Globus pallidus (tissue), 1 donor: ENCODE measurements at regions not wholly inside any gene's neighbourhood (a gene's known extent, or its start where the extent isn't known, plus 50 kb on each side); places are given as distances from the start of the nearest gene placed in this dataset.

Experiments
- DNase-seq: peaks from one replicate; pipeline ENCODE4 v3.0.0-alpha.2; 2015; ENCODE audit warnings: low spot score

DNA sequence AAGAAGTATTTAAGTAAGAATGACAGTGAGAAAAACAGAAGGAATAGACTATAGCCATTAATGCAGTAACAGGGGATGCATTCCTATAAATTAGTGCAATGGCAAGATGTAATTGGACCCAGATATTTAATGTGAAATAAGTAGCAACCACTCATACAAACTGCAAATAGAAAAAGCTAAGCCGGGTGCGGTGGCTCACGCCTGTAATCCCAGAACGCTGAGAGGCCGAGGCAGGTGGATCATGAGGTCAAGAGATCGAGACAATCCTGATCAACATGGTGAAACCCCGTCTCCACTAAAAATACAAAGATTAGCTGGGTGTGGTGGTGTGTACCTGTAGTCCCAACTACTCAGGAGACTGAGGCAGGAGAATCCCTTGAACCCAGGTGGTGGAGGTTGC lies 845.8 kb downstream of the PDHA2 start:
- no peak for DNase-seq

GRCh38 chr4:96691521-96691920 lies 851.6 kb downstream of the PDHA2 start:
- DNase-seq: no peak

- DNase-seq: no peak
These were observed 858.9 kb downstream of the PDHA2 start for GRCh38 chr4:96698831-96699230.

DNA sequence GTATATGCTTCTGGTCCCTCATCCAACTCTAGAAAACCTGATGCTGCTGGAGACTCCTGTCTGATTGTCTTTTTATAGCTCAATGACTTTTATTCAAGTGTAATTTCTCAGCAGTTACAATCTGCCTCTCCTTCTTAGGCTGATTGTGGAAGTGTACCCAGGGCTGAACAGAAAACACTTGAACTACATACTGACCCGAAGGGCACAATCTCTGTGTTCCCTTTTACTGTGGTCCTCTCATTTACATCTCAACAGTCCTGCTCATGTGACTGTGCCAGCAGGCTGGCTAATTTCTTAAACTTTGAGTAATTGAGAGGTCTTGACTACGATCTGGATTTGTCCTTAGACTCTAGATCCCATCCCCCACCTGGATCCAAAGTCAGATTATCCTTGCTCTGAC lies 863.4 kb downstream of the PDHA2 start:
- DNase-seq: no peak

GRCh38 chr4:96708766-96709165 lies 868.9 kb downstream of the PDHA2 start:
- no peak for DNase-seq

DNA sequence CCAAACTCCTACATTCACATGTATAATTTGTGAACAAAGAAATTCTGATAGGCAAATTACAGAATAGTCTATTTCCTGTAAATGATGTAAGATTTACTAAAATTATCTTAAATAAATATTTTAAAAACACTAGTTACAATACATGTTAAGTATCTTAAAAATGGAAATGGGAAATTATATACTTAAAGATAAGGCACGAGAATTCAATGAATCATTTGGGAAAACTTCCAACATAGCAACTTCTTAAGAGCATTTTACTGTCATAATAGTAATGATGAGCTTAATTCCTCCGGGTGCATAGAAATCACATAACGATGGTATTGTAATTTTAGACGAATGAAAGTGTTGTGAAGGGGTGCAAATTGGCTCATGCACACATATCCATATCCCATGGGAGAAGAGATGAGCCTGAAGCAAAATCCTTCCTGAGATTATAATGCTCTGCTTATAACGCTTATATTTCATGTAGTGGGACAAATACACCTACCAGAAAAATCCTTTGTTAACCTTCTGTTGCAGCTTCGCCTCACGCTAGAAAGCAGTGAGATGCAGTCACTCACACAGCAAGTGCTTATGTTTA lies 873.5 kb downstream of the PDHA2 start:
- no peak for DNase-seq

GRCh38 chr4:96729641-96730040 lies 889.7 kb downstream of the PDHA2 start:
- DNase-seq: no peak

DNA sequence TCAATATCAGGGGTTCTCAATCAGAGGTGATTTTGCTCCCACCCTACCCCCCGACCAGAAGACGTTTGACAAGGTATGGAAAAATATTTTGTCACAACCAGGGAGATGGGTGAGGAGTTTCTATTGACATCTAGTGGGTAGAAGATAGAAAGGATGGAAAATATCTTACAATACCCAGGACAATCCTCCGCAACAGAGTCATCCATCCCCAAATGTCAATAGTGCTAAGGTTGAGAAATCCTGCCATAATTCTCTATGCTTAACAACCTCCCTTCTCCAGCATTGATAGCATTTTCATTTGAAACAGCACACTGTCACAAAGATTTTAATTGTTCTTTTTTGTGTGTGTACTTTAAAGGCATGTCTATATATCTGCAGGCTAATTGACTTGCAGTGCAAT lies 890.5 kb downstream of the PDHA2 start:
- no peak for DNase-seq

DNA sequence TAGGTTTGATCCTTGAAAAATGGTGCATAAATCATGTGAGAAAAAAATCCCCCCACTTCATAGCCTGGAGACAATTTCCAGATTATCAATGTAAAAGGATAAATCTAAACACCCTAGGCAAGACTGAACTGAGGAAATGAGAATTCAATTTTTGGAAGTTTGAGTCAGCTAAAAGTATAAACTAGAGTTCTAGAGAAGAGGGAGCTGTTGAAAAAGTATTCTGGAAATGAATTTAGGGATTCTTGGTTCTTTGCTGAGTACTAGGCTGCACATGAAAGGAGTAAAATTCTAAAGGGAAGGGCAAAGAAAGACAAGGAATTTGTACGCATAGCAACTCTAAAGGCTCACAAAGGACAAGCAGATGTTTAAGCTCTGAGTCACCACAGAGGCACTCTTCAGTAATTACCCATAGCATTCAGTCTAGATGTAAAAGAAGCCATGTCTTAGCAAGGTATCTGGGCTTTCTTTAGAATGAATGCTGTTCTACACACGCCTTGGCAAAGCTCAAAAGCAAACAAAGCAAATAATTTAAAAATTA lies 896.5 kb downstream of the PDHA2 start:
- DNase-seq: no peak

- no peak for DNase-seq
These were observed 899.2 kb downstream of the PDHA2 start for GRCh38 chr4:96739101-96739500.

GRCh38 chr4:96742332-96743014 lies 902.6 kb downstream of the PDHA2 start:
- DNase-seq: no peak

GRCh38 chr4:96744676-96745075 lies 904.8 kb downstream of the PDHA2 start:
- DNase-seq: no peak

DNA sequence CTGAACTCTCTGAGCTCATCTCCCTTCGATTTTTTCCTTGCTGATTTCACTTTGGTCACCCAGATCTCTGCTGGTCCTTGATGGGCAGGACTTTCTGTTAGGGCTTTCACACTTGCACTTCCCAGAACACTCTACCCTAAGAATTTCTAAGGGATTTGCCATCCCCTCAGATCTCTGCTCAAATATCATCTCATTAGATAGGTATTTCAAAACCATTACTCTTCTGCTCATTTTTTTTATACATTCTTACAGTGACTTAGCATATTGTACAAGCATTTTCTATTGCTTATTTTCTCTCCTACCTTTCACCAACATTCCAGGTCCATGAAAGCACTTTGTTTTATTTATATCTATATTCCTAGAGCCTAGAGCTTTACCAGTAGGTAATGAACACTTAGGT lies 913.3 kb downstream of the PDHA2 start:
- no peak for DNase-seq

DNA sequence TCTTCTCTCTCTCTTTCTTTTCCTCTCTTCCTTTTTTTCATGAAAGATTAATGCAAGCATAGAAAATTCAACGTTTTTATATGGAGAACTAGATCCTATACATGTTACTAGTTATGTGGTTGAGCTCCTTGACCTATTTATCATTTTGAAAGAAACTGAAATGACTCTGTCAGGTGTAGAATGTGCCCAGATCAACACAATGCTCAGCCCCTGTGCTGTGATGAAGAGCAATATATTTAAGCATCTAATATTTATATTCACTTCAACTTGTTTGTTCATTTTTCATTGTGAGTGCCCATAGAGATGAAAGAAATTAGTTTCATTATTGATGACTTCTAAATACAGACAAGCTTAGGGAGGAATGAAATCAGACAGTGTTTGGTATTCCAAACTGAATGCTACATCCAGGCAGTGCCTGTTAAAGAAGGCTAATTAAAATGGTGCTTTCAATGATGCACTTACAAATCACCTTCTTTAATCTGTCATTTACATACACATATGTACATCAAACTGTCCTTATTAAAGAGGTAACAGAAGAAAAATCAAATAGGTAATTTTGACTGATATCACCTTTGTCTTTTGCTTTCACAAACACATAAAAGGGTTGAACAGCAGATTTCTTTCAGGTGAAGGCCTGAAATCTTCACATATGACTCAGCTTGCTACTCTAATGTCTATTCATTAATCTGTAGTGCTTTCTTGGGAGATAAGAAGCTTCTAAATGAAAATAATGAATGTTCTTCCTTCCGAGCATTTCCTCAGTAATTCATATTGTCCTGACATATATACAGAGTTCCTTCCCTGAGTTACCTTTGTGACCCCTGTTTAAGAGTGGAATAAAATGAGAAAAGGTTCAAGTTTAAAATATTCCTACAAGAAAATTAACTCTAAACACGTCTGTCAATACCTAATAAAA lies 915.9 kb downstream of the PDHA2 start:
- DNase-seq: no peak

GRCh38 chr4:96756584-96756983 lies 916.7 kb downstream of the PDHA2 start:
- DNase-seq: no peak

DNA sequence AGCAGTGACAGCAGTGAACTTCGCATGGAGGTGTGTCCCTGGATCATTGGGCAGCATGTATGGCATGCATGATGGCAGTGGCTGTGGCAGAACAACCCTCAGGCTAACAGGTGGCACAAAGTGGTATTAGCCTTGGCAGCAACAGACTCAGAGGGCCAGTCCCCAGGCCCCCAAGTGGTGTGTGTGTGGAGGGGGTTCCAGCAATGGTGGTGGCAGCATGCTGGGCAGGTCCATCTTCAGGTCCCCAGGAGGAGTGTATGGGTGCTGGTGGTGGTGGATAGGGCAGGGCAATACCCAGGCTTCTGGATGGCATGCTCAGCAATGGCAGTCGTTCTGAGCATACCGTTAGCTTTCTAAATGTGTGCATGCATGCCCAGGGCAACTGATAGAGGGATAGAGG lies 923.7 kb downstream of the PDHA2 start:
- no peak for DNase-seq

DNA sequence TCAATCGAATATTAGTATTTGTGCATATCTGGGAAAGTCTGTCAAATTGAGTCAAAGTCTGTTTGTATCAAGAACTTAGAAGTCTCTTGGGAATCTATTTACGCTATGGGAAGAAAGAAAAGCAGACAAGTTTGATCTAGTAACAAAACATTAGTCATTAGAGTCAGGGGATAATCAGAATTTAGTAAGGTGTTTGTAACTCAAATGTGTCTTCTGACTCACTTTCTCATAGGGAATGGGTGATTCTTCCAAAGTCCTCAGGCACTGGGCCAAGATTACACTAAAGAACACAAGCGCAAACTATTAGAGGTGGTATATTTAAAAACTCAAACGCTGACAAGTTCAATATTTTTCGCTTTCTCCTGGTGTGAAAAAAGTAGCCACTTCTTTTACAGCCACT lies 926.5 kb downstream of the PDHA2 start:
- no peak for DNase-seq

DNA sequence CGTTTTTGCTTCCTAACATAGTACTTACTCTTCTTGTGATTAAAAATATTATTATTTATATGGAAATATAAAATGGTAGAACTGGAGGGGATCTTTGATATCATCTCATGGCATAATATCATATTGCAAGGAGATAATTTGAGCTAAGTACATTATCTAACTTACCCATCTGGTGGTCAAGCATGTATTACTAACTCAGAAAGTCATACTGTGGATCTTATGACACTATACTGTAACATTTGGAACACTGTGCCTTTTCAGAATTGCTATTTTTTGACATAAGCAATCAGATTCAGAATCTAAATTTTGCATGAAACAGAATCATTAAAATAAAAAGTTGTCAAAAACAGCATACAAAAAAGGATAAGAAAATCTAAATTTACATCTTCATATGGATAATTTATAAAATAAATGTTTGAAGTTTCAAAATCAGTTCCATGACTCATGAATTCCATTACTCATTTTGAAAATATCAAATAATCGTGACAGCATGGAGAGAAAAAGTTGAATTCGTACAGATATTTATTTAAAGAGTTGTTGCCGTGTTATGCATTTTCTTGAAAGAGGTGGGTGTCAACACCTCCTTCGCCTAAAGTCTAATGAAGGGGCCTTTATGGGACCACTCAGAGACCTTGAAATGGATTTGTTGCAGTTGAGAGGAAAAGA lies 928.1 kb downstream of the PDHA2 start:
- DNase-seq: no peak

- no peak for DNase-seq
These were observed 935.6 kb downstream of the PDHA2 start for GRCh38 chr4:96775501-96775900.

DNA sequence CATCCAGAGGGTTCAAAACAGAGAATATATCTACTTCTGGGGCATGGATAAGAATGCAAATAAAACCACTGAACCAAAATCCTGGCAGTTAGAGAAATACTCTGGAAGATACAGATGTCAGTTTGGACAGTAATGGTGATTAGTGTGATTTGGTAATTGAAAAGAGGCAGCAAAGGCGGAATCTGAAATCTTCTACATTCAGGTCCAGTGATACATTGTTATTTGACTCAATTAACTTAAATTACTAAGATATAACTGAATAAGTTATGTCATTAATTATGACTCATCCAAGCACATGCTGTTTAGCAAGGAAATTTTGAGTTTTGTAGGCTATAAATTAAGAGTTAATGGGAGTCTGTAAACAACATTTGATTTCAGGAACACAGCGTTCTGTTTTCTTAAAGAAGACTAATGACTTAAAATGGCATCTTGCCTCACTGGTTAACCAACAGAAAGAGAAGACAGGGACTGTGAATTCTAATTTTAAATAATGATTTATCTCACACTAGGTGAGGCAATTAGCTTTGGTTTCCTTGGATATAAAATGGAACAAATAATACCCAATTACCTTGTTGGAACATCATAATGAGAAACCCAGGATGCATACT lies 937.1 kb downstream of the PDHA2 start:
- DNase-seq: no peak

GRCh38 chr4:96784336-96784735 lies 944.4 kb downstream of the PDHA2 start:
- DNase-seq: no peak

DNA sequence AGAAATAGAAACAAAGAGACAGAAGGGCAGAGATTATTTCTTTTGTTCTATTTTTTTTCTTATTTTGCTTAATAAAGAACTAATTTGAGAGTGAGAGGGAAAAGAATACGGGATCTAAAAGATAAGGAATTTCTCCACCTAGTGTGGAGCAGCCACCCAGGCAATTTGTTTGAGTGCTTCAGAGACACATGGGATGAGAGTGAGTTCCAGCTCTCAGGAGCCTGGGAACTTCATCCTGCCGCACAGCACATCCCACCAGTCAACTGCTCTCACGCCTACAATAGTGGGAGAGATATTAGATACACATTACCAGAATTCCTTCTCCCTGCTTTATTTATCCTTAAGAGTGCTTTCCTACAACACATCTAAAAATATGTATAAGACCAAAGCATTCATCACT lies 946.4 kb downstream of the PDHA2 start:
- no peak for DNase-seq
